ENCODE measurements at regions not wholly inside any gene's neighbourhood (a gene's known extent, or its start where the extent isn't known, plus 50 kb on each side); places are given as distances from the start of the nearest gene placed in this dataset.

DNA sequence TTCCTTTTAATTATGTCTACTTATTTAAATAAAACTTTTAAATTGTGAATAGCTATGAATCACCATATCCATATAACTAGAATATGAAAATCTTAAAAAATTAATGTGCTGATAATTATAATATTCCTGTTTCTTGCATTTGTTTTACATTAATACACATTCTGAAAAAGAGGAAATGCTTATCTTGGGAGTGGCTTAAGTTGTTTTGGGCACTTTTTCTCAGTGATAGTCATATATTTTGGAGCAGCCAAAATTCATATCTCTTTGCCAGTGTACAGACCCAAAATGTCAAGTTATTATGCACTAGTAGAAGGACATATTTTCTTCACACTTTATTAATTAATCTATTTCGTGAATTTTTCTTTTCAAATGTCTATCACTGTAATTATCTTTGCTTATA lies 838.5 kb downstream of the USP25 start:
- DNase-seq, result no peak

- DNase-seq, result no peak
Observed at GRCh38 chr21:16568661-16569060, 838.9 kb downstream of the USP25 start.

GRCh38 chr21:16569679-16570078 lies 839.9 kb downstream of the USP25 start:
- no peak for DNase-seq

DNA sequence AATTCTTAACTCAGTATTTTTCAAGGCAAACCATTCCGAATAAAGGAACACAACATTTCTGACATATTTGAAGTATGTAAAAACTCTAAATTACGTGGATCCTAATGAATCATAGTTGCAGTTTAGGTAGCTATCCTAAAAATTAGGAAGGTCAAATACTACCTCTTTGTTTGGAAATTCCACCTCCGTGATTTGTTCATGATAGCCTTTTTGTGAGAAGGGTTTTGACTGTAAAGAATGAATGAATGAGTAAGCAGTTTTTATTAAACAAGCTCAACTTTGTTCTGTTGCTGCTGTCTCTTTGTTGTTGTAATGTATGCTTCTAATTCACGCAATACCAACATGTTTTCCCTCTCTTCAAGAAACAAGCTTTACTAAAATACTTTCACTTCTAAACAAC lies 840.4 kb downstream of the USP25 start:
- no peak for DNase-seq

DNA sequence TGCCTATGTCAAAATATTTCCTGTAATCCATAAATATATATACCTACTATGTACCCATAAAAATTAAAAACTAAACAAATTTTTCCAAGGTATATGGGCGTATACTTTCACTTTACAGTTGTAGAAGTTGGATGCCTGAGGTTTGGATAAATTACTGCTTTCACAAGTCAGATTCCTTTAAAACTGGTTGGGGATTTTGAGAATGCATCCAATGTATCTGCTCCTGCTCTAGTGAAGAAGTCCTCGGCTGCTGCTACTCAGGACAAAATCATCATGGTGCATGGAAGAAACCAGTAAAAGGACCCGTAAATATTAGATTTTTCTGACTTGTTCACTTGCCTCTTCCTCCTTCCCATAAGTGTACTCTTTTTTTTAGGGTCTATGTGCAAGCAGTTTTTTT lies 841.1 kb downstream of the USP25 start:
- DNase-seq, result no peak

GRCh38 chr21:16571594-16571993 lies 841.8 kb downstream of the USP25 start:
- no peak for DNase-seq

GRCh38 chr21:16572032-16572431 lies 842.2 kb downstream of the USP25 start:
- DNase-seq, result no peak

DNA sequence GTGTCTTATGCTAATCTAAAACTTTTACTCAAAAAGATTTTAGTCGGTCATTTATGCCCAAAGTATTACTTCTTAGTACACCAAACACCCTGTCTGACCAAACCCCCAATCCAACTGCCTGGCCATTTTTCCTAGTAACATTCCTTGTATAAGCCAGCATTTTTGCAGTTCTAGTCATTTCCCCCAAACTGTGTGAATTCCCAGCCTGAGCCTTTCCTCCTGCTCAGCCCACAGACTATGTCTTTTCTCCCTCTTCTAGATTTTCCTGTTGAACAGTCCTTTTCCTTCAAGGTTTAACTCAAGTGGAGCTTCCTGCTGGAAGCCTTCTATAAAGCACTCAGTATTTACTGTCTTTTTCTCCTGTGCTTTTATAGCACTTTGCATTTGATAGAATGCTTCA lies 843.8 kb downstream of the USP25 start:
- DNase-seq, result no peak

- no peak for DNase-seq
Observed at GRCh38 chr21:16577975-16578374, 848.2 kb downstream of the USP25 start.

GRCh38 chr21:16578912-16579311 lies 849.1 kb downstream of the USP25 start:
- DNase-seq, result no peak

GRCh38 chr21:16579538-16579937 lies 849.8 kb downstream of the USP25 start:
- DNase-seq, result peak; percentile 43

GRCh38 chr21:16580661-16581060 lies 850.9 kb downstream of the USP25 start:
- DNase-seq, result no peak

DNA sequence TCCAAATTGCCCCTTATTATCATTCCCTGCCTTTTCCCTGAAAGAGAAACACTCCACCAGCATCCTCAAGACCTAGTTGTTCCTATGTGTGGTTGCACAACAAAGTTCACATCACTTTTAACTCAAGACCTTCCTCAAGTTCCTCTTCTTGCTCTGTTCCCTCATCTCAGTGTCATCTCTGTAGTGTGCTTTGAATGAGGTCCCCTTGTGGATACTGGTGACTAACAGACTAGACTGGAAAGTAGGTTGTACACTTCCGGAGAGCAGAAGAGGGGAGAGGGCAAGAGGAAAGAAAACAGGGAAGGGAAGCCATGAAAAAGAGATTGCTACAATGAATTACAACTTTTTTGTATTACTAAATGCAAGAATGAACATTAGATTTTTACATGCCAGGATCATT lies 853.8 kb downstream of the USP25 start:
- DNase-seq, result no peak

- no peak for DNase-seq
Observed at GRCh38 chr21:16584756-16585155, 855.0 kb downstream of the USP25 start.

DNA sequence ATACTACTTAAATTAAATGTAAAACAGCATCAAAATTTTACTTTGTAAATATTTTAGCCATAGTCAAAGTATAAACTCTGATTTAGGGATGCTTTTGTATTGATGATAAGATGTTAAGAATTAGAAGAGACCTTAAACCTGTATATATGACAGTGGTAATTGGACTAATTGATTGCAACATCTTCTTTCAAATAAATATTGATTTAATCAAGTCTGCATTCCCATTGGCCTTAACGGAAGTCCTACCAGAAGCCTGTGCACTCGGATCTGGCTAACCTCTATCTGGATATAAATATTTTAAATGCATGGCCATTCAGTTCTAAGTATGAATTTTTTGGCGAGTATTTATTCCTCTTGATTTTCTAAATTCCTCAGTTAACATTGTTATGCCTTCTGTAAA lies 856.1 kb downstream of the USP25 start:
- no peak for DNase-seq

- no peak for DNase-seq
Observed at GRCh38 chr21:16587141-16587581, 857.4 kb downstream of the USP25 start.

GRCh38 chr21:16587681-16588375 lies 858.0 kb downstream of the USP25 start:
- no peak for DNase-seq

GRCh38 chr21:16588433-16588860 lies 858.7 kb downstream of the USP25 start:
- peak; percentile 67 for DNase-seq

DNA sequence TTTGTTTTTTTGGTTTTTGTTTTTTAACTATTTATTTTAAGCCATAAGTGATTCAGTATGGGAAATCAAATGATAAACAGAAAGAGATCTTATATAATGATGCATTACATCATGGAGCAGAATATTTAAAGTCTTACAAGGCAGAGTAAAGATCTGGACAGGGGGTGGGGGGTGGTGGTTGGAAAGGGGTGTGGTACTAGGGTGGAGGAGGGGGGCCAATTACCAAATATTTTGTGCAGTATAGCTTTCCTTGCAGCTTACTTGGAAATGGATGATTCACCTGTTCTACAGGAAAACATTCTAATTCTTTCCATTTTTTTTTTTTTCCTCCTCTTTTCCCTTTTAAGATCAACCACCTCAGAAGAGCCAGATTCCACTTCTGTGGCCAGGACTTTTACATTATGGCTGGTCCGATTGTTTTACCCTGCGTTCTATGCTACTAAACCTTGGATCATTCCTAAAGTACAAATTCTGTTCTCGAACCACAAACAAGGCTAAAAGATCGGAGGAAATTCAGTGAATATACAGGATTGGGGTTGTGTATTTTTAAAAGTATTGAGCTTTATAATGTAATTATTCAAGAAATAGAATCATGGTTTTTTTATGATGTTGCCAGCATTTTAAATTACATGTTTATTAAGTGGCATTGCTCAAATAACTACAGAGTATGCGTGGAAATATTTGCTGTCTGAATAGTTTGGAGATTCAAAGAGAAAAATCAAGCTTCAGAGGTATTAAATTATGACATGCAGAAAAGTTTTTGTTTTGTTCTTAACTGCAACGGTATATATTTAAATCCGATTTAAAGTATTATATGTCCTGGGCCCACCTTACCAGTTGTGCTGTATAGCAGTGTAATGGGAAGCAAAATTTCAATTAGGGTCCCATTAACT lies 859.5 kb downstream of the USP25 start:
- no peak for DNase-seq

DNA sequence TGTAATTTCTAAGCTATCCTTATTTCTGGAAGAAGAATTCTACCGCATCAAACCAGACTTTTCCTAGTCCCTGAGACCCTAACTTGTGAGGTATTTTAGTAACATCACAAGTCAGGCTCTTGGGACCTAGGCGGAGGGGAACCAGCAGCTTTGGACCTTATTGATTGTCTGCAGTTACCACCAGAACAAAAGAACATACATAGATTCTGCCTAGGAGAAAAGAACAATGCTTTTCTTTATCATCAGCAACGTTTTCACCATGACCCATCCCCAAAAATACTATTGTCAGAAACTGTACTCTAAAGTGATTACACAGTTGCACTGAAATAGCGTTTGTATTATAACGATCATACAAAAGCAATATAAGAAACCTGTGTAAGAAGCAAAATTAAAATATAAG lies 860.4 kb downstream of the USP25 start:
- no peak for DNase-seq

DNA sequence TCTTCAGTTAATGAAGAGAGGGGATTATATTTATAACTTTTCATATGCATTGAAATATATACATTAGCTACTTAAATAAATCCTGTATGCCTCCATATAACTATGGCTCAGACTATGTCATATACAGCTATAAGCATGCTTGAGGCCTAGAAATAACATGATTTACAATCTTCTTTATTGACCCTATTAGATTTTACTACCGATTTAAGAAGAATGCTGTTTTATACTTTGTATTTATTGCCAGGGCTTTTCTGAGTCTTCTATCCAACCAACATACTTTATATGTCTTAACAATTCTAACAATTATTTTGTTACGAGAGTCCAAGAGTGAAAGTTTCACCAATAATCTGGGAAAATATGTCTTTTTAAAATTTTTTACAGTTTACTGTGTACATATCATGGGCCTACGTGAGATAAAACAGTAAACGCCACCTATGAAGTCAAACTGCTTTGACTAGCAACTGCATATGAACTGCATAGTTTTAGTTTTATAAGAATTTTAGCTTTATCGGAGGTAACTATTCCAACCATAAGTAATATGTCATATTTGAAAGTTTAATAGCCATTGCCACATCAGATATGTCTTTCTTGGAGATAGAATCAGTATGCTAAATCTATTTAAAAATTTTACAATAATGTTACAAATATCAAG lies 861.0 kb downstream of the USP25 start:
- no peak for DNase-seq

GRCh38 chr21:16592381-16592780 lies 862.6 kb downstream of the USP25 start:
- no peak for DNase-seq

- no peak for DNase-seq
Observed at GRCh38 chr21:16594191-16594590, 864.4 kb downstream of the USP25 start.

DNA sequence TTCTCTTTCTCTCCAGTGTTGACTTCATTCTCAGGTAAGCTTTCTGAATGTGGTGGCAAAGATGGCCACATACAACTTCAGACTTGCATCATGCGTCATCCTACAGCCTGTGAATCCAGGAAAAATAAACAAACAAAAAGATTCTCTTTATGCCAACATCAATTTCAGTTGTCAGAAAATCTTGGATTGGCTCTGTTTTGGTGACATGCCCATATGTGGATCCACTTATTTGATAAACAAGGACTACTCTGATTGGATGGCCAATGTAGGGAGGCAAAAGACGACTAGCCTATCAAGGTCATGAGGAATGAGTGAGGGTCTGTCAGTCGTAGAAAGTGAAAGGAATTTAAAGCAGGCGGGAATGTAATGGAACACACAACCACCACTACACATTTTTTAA lies 866.6 kb downstream of the USP25 start:
- no peak for DNase-seq

Measured in NCI-H1105 treated with DMSO at 0.1 percent for 48 hours (cell line).